ENCODE measurements at regions not wholly inside any gene's neighbourhood (a gene's known extent, or its start where the extent isn't known, plus 50 kb on each side); places are given as distances from the start of the nearest gene placed in this dataset.

DNA sequence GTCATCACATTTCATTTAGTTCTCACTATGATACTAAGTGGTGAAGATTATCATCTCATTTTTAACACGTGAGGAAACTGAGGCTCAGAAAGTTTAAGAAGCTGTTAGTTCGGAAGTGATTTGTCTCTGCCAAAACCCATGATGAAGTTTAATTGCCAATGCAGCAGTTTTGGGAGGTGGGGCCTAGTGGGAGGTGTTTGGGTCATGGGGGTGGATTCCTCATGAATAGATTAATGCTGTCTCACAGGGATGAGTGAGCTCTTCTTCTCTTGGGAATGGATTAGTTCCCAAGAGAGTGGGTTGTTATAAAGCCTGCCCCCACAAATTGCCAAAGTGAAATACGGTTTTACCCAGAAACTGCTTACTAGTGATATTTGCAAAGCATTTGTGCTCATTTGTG is 91.5 kb upstream of the IGF1 start:
- no peak overlapping the region for H3K4me3 ChIP-seq (ENCODE audit: low read depth, low read length)
- TF ChIP-seq, protein P1, sequence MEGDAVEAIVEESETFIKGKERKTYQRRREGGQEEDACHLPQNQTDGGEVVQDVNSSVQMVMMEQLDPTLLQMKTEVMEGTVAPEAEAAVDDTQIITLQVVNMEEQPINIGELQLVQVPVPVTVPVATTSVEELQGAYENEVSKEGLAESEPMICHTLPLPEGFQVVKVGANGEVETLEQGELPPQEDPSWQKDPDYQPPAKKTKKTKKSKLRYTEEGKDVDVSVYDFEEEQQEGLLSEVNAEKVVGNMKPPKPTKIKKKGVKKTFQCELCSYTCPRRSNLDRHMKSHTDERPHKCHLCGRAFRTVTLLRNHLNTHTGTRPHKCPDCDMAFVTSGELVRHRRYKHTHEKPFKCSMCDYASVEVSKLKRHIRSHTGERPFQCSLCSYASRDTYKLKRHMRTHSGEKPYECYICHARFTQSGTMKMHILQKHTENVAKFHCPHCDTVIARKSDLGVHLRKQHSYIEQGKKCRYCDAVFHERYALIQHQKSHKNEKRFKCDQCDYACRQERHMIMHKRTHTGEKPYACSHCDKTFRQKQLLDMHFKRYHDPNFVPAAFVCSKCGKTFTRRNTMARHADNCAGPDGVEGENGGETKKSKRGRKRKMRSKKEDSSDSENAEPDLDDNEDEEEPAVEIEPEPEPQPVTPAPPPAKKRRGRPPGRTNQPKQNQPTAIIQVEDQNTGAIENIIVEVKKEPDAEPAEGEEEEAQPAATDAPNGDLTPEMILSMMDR (IDR thresholded peaks at IDR 0.05; ENCODE audit: borderline replicate concordance, insufficient read depth, low read depth, low read length): no peak

DNA sequence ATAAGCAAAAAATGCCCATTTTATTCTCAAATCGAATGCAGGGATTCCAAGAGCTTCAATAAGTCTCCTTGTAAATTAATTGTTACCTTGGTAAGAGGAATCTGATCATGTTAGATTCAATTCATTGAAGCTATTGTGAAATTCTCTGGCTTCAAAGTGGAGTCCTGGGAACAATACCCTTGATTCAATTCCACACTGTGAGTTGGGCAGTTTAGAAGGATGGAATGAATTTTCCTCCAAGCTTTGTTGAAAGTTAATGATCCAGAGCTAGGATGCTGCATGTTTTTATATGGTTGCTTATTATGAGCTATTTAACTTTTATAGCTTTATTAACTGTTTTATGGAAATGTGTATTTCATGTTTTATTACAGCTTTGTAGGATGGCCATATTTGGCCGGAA is 89.9 kb upstream of the IGF1 start:
- TF ChIP-seq, protein P1 (IDR thresholded peaks at IDR 0.05; ENCODE audit: borderline replicate concordance, insufficient read depth, low read depth, low read length): no peak

DNA sequence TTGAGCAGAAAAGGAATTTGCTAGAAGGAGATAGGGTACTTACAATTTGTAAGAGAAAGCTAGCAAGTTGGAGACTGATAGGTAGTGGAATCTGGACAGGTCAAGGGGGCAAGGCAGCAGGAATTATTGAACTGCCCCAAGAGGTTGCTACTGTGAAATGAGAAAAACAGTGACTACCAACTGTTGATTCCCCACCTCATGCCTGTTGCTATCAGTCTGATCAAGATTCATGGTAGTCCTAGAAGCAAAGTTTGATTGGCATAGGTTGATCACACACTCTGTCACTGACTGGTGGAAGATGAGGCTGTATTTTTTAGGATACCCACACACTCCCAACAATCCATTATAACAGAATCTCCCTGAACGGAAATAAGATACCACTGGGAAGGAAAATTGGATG is 89.4 kb upstream of the IGF1 start:
- no peak overlapping the region for H3K4me3 ChIP-seq (ENCODE audit: low read depth, low read length)
- TF ChIP-seq, protein P1 (IDR thresholded peaks at IDR 0.05; ENCODE audit: borderline replicate concordance, insufficient read depth, low read depth, low read length): no peak

More for the DNA sequence above, 89.9 kb upstream of the IGF1 start:
- H3K4me3 ChIP-seq (ENCODE audit: low read depth, low read length): no peak overlapping the region

DNA sequence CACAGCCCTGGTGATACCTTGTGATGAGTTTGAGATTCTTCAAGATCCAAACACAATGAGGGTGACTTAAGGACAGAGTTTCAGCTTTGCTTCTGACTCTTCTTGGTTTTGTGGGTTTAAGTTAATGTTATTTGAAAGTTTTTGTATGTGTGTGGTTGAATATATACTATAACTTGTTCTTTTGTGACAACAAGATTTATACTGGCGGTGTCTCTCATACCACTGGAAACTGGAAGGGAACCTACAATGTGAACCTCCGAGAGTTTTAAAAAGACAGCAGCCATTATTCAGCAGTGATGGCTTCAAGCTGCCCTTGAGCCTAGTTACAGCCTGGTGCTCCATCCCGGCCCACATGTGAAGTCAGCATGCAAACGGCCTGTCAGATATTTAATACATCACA is 87.9 kb upstream of the IGF1 start:
- TF ChIP-seq, protein P1 (IDR thresholded peaks at IDR 0.05; ENCODE audit: borderline replicate concordance, insufficient read depth, low read depth, low read length): no peak
- no peak overlapping the region for H3K4me3 ChIP-seq (ENCODE audit: low read depth, low read length)

DNA sequence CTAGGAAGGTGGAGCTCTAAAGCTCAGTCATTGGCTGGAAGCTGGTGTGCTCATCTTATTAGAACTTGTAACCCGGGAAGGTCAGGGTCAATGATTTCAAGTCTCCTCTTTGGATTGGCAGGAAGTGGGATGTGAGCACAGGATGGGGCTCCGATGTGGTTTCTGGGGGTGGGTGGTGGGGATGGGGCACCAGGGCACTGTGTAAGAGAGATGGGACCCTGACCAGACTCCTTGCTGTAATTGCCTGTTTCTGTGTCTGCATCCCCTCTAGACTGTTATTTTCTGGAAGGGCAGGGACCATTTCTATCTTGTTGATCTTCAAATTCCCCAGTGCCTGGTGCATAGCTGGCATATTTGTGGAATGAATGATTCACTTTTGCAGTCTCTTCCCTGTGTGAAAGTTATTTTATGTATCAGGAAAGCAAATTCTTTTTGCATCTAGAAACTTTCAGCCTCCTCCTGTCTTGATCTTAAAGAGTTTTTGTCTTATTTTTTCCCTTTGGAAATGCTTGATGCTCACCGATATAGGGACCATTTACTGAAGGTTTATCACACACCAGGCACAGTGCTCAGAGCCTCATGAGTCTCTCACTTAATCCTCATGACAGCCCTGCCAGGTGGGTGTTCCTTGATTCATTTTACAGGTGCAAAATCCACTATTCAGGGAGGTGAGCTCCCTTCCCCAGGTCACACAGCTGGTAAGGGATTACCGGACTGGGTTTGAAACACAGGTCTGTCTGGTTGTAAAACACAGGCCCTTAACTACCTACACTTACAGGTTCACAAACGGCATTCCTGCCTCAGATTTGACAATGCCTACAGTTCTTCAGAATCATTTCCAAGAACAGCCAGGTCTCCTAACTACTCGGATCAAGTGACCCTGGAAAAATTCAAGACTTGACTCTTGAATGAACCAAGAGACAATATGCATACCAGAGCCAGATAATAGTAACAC is 86.9 kb upstream of the IGF1 start:
- H3K4me3 ChIP-seq (ENCODE audit: low read depth, low read length): no peak overlapping the region
- TF ChIP-seq, protein P1 (IDR thresholded peaks at IDR 0.05; ENCODE audit: borderline replicate concordance, insufficient read depth, low read depth, low read length): no peak

DNA sequence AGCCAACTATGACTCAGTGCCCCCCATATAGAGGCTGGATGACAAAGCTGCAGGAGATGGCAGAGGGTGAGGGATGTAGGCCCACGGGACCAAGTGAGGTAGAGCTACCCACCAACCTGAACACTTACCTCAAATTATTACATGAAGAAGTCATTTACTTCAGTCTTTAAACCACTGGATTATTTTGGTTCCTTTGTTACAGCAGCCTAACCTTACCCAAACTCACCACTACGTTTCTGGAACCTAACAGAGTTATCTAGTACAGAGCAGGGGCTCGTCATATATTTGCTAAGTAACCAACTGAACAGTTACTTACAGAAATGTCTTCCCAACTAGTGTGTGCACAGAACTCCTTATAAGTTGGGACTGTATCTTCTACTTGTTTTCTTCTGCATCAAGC is 85.2 kb upstream of the IGF1 start:
- TF ChIP-seq, protein P1 (IDR thresholded peaks at IDR 0.05; ENCODE audit: borderline replicate concordance, insufficient read depth, low read depth, low read length): no peak
- H3K4me3 ChIP-seq (ENCODE audit: low read depth, low read length): no peak overlapping the region

DNA sequence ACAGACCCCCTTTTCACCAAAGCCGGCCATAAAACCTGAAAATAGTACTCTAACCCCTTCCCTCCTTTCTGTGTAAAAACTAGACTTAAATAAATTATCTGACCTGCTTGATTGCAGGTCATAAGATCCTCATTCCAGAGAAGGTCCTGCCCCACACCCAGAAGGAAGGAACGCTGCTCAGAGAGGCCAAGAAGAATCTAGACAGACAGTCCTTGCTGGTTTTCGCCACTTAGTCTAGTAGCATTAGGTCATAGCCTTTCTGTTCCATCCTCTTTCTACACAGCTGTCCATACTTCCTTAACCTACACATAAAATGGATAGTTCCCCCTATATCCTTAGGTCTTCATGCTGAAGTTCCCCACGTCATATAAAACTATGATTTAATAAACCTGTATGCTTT is 83.7 kb upstream of the IGF1 start:
- no peak overlapping the region for H3K4me3 ChIP-seq (ENCODE audit: low read depth, low read length)
- TF ChIP-seq, protein P1 (IDR thresholded peaks at IDR 0.05; ENCODE audit: borderline replicate concordance, insufficient read depth, low read depth, low read length): no peak

Measured in GM12875 (cell line).